ENCODE measurements at regions not wholly inside any gene's neighbourhood (a gene's known extent, or its start where the extent isn't known, plus 50 kb on each side); places are given as distances from the start of the nearest gene placed in this dataset.

DNA sequence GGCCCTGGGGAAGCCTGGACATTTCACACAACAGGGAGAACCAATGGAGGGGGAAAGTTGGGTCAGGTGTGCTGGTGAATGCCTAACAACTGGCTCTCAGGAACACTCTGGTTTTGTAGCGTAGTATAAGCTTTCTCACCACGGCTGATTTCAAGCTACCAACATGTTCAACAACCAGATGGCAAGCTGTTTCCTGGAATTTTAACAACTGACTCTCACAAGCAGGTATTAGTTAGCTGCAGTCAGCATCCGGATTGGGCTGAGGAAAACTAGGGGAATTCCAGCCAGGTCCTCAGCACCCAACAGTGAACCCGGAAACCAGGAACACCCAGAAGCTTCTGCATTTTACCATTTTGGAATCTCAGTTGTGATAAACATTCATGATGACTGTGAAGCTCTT, 162.3 kb upstream of the CAMK1G start:
- TF ChIP-seq, protein P1, sequence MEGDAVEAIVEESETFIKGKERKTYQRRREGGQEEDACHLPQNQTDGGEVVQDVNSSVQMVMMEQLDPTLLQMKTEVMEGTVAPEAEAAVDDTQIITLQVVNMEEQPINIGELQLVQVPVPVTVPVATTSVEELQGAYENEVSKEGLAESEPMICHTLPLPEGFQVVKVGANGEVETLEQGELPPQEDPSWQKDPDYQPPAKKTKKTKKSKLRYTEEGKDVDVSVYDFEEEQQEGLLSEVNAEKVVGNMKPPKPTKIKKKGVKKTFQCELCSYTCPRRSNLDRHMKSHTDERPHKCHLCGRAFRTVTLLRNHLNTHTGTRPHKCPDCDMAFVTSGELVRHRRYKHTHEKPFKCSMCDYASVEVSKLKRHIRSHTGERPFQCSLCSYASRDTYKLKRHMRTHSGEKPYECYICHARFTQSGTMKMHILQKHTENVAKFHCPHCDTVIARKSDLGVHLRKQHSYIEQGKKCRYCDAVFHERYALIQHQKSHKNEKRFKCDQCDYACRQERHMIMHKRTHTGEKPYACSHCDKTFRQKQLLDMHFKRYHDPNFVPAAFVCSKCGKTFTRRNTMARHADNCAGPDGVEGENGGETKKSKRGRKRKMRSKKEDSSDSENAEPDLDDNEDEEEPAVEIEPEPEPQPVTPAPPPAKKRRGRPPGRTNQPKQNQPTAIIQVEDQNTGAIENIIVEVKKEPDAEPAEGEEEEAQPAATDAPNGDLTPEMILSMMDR (conservative IDR thresholded peaks at IDR 0.05) = no peak
- TF ChIP-seq EZH2 (IDR thresholded peaks at IDR 0.05; ENCODE audit: low read depth) = no peak

Data from PC-9 (cell line).